ENCODE measurements at regions not wholly inside any gene's neighbourhood (a gene's known extent, or its start where the extent isn't known, plus 50 kb on each side); places are given as distances from the start of the nearest gene placed in this dataset.

DNA sequence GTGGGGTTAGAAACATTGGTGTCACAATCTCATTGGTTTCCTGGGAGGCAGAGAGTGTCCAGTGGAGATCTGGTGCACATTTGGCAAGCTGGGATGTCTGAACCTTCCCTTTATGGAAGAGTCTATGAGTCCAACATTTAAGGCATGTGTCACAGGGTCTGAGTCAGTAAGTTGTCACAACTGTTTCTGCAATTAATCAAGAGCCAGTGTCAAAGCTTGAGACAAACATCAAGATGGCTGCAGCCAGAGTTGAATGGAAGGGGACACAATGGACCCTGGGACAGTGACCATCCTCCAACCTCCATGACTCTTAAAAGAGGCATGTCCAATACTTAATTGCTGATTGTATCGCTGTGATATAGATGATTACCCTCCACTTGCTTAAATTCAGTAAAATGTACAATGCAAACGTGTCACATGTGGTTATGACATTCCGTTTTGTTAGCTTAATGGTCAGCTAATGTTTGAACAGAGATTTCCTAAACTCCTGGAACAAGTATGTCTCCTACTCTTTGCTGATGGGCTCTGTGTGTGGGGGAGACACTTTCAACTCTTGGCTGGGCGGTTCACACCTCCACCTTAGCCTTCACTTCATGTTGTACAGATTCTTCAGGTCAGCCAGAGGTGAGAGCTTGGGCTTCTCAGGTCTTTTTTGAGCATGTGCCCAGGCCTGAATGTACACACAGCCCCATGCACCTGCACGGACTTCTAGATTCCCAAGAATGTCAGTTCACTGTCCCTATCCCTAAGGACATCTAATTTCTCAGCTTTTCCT is 79.9 kb upstream of the PRR23E start:
- DNase-seq (ENCODE audit: low spot score) = no peak
- Histone ChIP-seq H3K4me3 (no peak overlapping the region), H3F3A (replicated peaks; ENCODE audit: low read depth) (no peaks in the 10 kb centered on the region), H3K27me3 (ENCODE audit: insufficient read depth) (no peaks in the 10 kb centered on the region), H4K20me1 (replicated peaks; ENCODE audit: insufficient read depth) (no peaks in the 10 kb centered on the region), H3K79me2 (replicated peaks; ENCODE audit: insufficient read depth) (no peaks in the 10 kb centered on the region), H3K4me1 (ENCODE audit: insufficient read depth) (0 out of 2 replicates have a peak, but pooled peaks cover 3% of the 10 kb centered on the region), H3K9me2 (ENCODE audit: insufficient read depth) (0 out of 2 replicates have a peak, but pooled peaks cover 9% of the 10 kb centered on the region), H3K27ac (ENCODE audit: low read depth) (no peak overlapping the region), H3K4me2 (no peak overlapping the region), H2AFZ (no peak overlapping the region), H3K36me3 (ENCODE audit: insufficient read depth) (no peaks in the 10 kb centered on the region)
- Mint-ChIP-seq H3K27me3 (ENCODE audit: insufficient read depth, low read depth, poor library complexity) (peaks cover 6% of the 10 kb centered on the region), H3K9me3 (peaks cover 31% of the 10 kb centered on the region), H3K36me3 (ENCODE audit: low read depth) (peaks cover 18% of the 10 kb centered on the region), H3K4me3 (no peak overlapping the region), H3K27ac (no peak overlapping the region), H3K4me1 (peaks cover 23% of the 10 kb centered on the region)
- no peak for TF ChIP-seq EZH2phosphoT487 (IDR thresholded peaks at IDR 0.05; ENCODE audit: unreplicated experiment)
- TF ChIP-seq POLR2AphosphoS5 (IDR thresholded peaks at IDR 0.05; ENCODE audit: low read depth) = no peak
- TF ChIP-seq, protein P1, sequence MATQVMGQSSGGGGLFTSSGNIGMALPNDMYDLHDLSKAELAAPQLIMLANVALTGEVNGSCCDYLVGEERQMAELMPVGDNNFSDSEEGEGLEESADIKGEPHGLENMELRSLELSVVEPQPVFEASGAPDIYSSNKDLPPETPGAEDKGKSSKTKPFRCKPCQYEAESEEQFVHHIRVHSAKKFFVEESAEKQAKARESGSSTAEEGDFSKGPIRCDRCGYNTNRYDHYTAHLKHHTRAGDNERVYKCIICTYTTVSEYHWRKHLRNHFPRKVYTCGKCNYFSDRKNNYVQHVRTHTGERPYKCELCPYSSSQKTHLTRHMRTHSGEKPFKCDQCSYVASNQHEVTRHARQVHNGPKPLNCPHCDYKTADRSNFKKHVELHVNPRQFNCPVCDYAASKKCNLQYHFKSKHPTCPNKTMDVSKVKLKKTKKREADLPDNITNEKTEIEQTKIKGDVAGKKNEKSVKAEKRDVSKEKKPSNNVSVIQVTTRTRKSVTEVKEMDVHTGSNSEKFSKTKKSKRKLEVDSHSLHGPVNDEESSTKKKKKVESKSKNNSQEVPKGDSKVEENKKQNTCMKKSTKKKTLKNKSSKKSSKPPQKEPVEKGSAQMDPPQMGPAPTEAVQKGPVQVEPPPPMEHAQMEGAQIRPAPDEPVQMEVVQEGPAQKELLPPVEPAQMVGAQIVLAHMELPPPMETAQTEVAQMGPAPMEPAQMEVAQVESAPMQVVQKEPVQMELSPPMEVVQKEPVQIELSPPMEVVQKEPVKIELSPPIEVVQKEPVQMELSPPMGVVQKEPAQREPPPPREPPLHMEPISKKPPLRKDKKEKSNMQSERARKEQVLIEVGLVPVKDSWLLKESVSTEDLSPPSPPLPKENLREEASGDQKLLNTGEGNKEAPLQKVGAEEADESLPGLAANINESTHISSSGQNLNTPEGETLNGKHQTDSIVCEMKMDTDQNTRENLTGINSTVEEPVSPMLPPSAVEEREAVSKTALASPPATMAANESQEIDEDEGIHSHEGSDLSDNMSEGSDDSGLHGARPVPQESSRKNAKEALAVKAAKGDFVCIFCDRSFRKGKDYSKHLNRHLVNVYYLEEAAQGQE (IDR thresholded peaks at IDR 0.05; ENCODE audit: unreplicated experiment) = no peak
- TF ChIP-seq, protein P2, sequence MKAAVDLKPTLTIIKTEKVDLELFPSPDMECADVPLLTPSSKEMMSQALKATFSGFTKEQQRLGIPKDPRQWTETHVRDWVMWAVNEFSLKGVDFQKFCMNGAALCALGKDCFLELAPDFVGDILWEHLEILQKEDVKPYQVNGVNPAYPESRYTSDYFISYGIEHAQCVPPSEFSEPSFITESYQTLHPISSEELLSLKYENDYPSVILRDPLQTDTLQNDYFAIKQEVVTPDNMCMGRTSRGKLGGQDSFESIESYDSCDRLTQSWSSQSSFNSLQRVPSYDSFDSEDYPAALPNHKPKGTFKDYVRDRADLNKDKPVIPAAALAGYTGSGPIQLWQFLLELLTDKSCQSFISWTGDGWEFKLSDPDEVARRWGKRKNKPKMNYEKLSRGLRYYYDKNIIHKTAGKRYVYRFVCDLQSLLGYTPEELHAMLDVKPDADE (IDR thresholded peaks at IDR 0.05) = no peak
- TF ChIP-seq JUNB (IDR thresholded peaks at IDR 0.05; ENCODE audit: unreplicated experiment) = no peak
- no peak for TF ChIP-seq CREB1 (CRISPR knock-in tag; IDR thresholded peaks at IDR 0.05; ENCODE audit: low read depth)
- no peak for TF ChIP-seq ZNF331 (CRISPR knock-in tag; IDR thresholded peaks at IDR 0.05; ENCODE audit: low read depth)
- TF ChIP-seq, protein P3, sequence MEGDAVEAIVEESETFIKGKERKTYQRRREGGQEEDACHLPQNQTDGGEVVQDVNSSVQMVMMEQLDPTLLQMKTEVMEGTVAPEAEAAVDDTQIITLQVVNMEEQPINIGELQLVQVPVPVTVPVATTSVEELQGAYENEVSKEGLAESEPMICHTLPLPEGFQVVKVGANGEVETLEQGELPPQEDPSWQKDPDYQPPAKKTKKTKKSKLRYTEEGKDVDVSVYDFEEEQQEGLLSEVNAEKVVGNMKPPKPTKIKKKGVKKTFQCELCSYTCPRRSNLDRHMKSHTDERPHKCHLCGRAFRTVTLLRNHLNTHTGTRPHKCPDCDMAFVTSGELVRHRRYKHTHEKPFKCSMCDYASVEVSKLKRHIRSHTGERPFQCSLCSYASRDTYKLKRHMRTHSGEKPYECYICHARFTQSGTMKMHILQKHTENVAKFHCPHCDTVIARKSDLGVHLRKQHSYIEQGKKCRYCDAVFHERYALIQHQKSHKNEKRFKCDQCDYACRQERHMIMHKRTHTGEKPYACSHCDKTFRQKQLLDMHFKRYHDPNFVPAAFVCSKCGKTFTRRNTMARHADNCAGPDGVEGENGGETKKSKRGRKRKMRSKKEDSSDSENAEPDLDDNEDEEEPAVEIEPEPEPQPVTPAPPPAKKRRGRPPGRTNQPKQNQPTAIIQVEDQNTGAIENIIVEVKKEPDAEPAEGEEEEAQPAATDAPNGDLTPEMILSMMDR (conservative IDR thresholded peaks at IDR 0.05; ENCODE audit: low read depth in 2 of 2) = no peak
- TF ChIP-seq STAT1 (IDR thresholded peaks at IDR 0.05; ENCODE audit: unreplicated experiment) = no peak
- TF ChIP-seq ZNF114 (CRISPR knock-in tag; IDR thresholded peaks at IDR 0.05) = no peak
- TF ChIP-seq NANOG (IDR thresholded peaks at IDR 0.05; ENCODE audit: borderline replicate concordance) = no peak
- TF ChIP-seq, protein P4, sequence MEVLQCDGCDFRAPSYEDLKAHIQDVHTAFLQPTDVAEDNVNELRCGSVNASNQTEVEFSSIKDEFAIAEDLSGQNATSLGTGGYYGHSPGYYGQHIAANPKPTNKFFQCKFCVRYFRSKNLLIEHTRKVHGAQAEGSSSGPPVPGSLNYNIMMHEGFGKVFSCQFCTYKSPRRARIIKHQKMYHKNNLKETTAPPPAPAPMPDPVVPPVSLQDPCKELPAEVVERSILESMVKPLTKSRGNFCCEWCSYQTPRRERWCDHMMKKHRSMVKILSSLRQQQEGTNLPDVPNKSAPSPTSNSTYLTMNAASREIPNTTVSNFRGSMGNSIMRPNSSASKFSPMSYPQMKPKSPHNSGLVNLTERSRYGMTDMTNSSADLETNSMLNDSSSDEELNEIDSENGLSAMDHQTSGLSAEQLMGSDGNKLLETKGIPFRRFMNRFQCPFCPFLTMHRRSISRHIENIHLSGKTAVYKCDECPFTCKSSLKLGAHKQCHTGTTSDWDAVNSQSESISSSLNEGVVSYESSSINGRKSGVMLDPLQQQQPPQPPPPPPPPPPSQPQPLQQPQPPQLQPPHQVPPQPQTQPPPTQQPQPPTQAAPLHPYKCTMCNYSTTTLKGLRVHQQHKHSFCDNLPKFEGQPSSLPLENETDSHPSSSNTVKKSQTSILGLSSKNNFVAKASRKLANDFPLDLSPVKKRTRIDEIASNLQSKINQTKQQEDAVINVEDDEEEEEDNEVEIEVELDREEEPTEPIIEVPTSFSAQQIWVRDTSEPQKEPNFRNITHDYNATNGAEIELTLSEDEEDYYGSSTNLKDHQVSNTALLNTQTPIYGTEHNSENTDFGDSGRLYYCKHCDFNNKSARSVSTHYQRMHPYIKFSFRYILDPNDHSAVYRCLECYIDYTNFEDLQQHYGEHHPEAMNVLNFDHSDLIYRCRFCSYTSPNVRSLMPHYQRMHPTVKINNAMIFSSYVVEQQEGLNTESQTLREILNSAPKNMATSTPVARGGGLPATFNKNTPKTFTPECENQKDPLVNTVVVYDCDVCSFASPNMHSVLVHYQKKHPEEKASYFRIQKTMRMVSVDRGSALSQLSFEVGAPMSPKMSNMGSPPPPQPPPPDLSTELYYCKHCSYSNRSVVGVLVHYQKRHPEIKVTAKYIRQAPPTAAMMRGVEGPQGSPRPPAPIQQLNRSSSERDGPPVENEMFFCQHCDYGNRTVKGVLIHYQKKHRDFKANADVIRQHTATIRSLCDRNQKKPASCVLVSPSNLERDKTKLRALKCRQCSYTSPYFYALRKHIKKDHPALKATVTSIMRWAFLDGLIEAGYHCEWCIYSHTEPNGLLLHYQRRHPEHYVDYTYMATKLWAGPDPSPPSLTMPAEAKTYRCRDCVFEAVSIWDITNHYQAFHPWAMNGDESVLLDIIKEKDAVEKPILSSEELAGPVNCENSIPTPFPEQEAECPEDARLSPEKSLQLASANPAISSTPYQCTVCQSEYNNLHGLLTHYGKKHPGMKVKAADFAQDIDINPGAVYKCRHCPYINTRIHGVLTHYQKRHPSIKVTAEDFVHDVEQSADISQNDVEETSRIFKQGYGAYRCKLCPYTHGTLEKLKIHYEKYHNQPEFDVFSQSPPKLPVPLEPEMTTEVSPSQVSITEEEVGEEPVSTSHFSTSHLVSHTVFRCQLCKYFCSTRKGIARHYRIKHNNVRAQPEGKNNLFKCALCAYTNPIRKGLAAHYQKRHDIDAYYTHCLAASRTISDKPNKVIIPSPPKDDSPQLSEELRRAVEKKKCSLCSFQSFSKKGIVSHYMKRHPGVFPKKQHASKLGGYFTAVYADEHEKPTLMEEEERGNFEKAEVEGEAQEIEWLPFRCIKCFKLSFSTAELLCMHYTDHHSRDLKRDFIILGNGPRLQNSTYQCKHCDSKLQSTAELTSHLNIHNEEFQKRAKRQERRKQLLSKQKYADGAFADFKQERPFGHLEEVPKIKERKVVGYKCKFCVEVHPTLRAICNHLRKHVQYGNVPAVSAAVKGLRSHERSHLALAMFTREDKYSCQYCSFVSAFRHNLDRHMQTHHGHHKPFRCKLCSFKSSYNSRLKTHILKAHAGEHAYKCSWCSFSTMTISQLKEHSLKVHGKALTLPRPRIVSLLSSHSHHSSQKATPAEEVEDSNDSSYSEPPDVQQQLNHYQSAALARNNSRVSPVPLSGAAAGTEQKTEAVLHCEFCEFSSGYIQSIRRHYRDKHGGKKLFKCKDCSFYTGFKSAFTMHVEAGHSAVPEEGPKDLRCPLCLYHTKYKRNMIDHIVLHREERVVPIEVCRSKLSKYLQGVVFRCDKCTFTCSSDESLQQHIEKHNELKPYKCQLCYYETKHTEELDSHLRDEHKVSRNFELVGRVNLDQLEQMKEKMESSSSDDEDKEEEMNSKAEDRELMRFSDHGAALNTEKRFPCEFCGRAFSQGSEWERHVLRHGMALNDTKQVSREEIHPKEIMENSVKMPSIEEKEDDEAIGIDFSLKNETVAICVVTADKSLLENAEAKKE (CRISPR knock-in tag; IDR thresholded peaks at IDR 0.05) = no peak
- no peak for TF ChIP-seq EZH2 (IDR thresholded peaks at IDR 0.05; ENCODE audit: low read depth, unreplicated experiment)
- no peak for ATAC-seq

All from GM23338 (cell line).